HG03378 (cell line): ENCODE measurements at regions not wholly inside any gene's neighbourhood (a gene's known extent, or its start where the extent isn't known, plus 50 kb on each side); places are given as distances from the start of the nearest gene placed in this dataset.
"Not testable (repeated sequence)": the region's sequence is repeated elsewhere in the genome, so short reads cannot be mapped to it uniquely, and the experiment has no call there.

Source experiments
- ATAC-seq: cut with Tn5 transposase; IDR thresholded peaks from one replicate; pipeline ENCODE4 v1.9.1; 2021; ENCODE audit warnings: mild to moderate bottlenecking, moderate library complexity; ENCODE audit not compliant: unreplicated experiment

DNA sequence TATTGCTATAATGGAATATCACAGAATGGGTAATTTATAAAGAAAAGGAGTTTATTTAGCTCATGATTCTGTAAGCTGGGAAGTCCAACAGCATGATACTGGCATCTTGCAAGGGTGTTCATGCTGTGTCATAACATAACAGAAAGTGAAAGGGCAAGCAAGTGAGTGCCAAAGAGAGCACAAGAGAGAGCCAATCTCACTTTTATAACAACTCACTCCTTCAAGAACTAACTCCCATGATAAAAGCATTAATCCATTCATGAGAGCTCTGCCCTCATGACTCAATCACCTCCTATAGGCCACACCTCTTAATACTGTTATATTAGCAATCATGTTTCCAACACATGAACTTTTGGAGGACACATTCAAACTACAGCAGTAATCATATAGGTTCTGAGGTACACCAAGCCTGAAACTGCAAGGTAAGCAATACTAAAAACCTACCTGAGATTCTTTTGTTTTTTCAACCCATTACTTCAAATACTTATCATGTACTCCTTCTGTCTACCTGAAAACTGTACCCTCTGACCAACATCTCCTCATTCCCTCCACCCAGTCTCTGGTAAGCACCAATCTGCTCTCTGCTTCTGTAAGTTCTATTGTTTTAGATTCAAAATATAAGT lies 219.7 kb downstream of the MTERF1 start:
- no peak for ATAC-seq

- no peak for ATAC-seq
Observed at GRCh38 chr7:91661727-91662126, 218.8 kb downstream of the MTERF1 start.

DNA sequence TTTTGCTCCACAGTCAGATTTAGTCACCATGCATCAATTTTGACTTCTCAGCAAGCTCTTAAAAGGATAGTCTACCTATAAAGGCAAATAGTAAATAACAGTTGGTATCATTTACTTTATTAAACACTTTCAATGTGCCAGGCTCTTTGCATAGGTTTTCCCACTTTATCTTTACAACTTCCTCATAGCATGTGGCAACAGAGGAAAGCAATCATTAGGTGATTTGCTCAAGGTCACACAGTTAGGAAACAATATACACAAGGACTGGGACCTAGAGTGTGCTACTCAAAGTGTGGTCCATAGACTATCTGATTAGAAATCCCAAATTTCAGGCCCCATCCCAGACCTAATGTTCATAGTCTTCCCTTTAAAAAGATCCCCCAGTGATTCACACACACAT lies 212.3 kb downstream of the MTERF1 start:
- no peak for ATAC-seq

DNA sequence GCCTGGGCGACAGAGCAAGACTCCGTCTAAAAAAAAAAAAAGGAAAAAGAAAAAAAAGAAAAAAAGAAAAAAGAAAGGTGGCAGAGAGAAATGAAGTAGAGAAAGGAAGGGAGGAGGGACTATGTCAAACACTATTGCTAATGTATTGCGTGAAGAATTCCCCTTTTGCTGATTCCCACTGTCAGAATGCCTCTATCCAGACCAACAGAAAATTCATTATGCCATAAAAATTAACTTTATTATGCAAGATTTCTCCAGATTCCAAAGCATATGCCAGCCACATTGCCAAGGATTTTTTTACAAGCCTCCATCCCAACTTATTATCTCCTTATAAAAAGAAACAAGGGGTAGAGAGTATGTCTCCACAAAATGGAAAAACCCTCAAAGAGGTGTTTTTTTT lies 209.3 kb downstream of the MTERF1 start:
- ATAC-seq = no peak

- no peak for ATAC-seq
Observed at GRCh38 chr7:91674470-91674869, 206.0 kb downstream of the MTERF1 start.

DNA sequence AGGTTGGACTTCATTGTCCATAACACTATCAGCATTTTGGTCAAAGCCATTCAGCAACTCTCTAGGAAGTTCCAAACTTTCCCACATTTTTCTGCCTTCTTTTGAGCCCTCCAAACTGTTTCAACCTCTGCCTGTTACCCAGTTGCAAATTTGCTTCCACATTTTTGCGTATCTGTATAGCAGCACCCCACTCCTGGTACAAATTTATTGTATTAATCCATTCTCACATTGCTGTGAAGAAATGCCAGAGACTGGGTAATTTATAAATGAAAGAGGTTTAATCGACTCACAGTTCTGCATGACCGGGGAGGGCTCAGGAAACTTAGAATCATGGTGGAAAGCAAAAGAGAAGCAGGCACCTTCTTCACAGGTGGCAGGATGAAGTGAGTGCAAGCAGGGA lies 198.8 kb downstream of the MTERF1 start:
- ATAC-seq = no peak

DNA sequence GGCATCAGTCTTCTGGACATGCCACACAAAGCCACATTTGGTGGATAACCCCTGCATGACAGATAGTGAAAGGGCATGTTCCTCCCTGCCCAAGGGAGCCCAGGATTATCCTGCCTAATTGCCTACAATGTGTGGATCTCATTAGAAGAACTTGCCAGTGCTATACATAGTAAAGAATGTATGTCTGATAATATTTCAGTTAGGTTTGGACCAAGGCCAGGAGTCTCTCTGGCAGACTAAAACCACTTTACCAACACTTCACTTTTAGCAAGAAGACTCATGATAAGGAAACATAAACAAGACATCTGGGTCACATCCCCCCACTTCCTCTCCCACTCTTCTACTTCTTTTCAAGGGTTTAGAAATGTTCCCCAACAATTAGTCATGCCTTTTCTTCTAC lies 196.7 kb downstream of the MTERF1 start:
- ATAC-seq = no peak

DNA sequence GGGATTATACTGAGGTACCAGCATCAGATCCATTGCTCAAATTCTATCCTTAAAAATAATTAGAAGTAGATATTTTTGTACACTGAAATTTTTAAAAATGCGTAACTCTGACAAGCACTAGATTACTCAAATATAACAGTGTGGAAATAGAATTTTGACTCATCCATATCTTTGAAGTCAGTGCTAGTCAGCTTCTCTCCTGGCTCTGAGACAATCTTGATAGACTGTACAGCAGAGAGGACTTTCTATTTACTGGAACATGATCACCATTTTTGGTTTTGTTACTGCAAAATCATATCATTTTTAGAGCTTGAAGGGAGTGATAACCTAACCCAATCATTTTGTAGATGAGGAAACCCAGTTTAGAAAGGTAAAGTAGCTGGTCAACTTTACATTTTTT lies 195.0 kb downstream of the MTERF1 start:
- no peak for ATAC-seq

DNA sequence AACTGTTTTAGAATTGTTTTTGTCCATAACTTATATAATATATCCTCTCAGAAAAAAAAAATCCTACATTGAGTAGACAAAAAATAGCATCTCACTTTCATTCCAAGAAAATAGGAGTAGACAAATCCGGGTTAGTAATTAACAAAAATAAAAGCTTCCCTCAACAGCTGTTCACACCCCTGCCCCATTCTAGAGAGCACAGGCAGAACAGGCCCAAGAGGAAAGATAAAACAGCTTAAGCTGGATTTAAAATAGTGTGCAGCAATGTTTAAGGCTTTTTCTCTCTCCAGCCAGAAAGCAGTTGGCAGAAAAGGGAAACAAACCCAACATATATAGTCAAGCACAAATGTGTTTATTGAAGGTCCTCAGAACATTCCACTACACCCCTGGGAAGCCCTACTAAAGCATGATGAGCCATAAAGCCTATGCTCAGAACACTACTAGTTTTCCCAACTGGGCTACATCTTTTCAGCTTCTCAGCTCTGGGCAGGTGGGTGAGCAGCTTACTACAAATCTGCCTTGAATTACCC lies 189.9 kb downstream of the MTERF1 start:
- no peak for ATAC-seq

- ATAC-seq = no peak
Observed at GRCh38 chr7:91691865-91692264, 188.6 kb downstream of the MTERF1 start.

DNA sequence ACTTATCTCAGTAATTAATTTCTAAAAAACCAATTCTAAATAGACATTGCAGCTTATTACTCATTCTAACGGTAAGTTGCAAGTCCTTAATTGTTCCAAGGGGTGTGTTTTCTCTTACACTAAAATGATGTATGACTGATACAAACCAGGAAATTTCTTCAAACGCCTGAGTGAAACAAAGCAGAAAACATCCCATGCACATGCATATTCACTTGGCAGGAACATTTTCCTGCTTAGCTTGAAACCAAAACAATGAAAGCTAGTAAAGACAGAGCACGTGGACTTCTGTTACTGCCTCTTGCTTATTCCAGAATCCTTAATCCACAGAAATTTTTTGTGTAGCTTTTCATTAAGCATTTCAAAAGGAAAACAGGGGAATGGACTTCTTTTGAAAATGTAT lies 187.7 kb downstream of the MTERF1 start:
- ATAC-seq = no peak

- ATAC-seq = no peak
Observed at GRCh38 chr7:91694351-91694841, 186.1 kb downstream of the MTERF1 start.

DNA sequence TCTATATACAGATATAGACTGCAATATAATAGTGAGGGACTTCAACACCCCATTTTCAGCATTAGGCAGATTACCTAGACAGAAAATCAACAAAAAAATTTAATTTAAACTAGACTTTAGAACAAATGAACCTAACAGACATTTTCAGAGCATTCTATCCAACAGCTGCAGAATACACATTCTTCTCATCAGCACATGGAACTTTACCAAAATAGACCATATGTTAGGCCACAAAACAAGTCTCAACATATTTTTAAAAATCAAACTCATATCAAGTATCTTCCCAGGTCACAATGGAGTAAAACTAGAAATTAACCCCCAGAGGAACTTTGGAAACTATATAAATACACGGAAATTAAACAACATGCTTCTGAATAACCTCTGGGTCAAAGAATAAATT lies 169.6 kb downstream of the MTERF1 start:
- no peak for ATAC-seq

DNA sequence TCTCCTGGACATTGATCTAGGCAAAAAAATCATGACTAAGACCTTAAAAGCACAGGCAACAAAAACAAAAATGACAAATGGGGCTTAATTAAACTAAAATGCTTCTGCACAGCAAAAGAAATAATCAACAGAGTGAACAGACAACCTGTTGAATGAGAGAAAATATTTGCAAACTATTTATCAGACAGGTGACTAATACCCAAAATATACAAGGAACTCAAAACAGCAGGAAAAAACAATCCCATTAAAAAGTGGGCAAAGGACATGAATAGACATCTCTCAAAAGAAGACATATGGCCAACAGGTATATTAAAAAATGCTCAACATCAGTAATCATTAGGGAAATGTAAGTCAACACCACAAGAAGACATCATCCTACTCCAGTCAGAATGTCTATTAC lies 166.8 kb downstream of the MTERF1 start:
- ATAC-seq = no peak

DNA sequence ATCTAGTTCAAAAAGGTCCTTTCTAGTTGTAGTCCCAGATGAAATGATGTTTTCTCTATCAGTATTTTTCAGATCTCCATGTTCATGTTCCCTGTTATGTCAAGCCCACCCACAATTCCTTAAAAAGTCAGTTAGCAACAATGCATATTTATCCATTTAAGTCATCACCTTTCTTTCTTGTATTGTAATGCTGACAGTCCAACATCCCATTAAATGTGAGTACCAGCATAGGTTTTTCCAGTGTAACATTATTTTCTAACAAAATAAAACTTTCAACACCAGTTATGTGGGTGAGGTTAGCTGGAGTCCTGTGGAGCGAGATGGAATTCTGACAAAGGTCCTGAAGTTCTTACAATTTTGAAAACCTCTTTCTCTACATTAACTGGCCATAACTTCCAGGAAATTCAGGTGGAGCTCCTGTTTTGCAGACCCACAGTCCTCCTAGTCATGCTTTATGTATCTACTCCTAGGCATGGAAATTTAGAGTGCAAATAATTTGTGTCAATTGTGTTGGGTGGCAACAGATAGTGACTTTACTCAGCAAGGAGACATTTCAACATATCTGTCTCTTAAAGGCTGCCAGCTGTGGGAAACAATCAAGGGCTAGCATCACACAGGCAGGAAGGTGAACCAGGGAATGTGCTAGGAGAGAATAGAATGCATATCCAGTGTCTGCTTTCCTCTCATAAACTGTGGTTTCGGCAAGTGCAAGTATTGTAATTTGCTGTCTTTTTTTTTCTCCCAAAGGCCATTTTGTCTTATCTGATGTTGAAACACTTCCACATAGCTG lies 162.6 kb downstream of the MTERF1 start:
- no peak for ATAC-seq

DNA sequence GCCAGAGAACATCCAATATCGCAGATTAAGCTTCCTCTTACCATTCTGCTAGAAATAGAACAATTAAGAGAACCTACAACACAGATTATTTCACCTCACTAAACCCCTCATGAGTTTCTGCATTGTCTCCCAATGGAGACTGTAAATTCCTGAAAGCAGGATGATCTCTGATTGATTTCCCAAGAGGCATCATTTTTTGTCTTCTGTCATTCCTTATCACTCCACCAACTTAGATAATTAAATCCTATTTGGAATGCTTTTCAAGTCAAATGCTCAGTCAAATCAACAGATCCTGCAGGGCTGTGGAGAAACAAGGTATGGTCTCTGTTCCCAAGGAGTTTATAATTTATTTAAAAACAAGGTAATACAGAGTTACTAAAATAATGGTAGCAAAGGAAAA lies 161.5 kb downstream of the MTERF1 start:
- ATAC-seq = no peak

- ATAC-seq = no peak
Observed at GRCh38 chr7:91720260-91720937, 160.1 kb downstream of the MTERF1 start.

DNA sequence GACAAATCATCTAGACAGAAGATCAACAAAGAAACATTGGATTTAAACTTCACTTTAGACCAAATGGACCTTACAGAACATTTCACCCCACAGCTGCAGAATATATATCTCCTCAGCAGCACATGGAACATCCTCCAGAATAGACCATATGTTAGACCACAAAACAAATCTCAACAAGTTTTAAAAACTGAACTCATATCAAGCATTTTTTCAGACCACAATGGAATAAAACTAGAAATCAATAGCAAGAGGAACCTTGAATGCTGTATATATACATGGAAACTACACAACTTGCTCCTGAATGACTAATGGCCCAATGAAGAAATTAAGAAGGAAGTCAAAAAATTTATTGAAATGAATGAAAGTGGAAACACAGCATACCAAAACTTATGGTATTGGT lies 157.7 kb downstream of the MTERF1 start:
- ATAC-seq = no peak

DNA sequence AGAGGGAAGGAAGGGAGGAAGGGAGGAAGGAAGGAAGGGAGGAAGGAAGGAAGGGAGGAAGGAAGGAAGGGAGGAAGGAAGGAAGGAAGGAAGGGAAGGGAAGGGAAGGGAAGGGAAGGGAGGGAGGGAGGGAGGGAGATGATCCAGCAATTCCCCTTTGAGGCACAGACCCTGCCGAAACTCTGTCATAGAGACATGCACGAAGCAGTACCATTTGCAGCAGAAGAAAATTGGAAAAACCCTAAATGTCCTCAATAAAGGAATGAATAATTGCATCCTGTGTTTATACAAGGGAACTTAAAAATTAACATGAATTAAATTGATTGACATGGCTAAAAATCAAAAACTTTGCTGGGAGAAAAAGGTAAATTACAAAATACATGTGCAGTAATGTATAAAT lies 151.5 kb downstream of the MTERF1 start:
- not testable (repeated sequence) for ATAC-seq

DNA sequence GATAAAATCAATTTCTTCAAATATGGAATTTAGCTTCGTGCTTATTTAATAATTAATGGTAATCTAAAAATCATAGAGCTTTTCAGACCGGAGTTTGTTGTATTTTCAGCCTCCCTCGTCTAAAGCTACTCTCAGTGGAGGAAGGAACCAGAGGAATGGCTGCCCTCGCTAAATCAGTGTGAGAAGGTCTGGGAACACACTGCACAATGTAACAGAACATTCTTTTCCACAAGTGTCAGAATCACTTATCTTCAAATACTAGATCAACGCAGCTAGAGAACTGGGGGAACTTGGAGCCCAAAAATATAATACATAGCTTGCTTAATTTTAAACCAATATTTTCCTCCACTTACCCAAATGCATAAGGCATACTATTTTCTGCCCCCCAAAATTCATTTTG lies 148.5 kb downstream of the MTERF1 start:
- no peak for ATAC-seq

GRCh38 chr7:91749418-91749817 lies 131.1 kb downstream of the MTERF1 start:
- no peak for ATAC-seq

- ATAC-seq = no peak
Observed at GRCh38 chr7:91750091-91750490, 130.4 kb downstream of the MTERF1 start.
